NCI-H2029 treated with DMSO at 0.1 percent for 48 hours (cell line): ENCODE measurements at regions not wholly inside any gene's neighbourhood (a gene's known extent, or its start where the extent isn't known, plus 50 kb on each side); places are given as distances from the start of the nearest gene placed in this dataset.
A peak's percentile ranks its signal among the peaks of the same experiment; 100 is the strongest.
"Not testable (repeated sequence)": the region's sequence is repeated elsewhere in the genome, so short reads cannot be mapped to it uniquely, and the experiment has no call there.

Experiments used
- DNase-seq: peaks from one replicate; lab custom pipeline; 2025; lab: John Stamatoyannopoulos, UW

DNA sequence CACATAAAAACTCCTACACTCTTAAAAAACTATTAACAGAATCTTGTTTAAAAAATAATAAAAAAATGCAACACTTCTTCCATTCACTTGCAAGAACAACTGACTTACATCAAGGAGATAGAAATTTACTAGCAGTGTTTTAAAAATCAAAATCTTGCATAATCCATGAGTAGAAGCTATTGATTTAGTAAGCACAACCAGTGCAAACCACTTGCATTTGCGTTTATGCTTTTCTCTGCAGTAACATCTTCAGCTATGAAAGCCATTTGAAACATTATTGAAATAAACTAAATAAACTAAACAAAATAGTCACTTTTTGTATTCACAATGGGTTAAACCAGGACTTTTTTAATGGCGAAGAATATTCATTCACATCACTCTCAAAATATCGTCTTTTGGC is 389.2 kb upstream of the EMCN start:
- no peak for DNase-seq

DNA sequence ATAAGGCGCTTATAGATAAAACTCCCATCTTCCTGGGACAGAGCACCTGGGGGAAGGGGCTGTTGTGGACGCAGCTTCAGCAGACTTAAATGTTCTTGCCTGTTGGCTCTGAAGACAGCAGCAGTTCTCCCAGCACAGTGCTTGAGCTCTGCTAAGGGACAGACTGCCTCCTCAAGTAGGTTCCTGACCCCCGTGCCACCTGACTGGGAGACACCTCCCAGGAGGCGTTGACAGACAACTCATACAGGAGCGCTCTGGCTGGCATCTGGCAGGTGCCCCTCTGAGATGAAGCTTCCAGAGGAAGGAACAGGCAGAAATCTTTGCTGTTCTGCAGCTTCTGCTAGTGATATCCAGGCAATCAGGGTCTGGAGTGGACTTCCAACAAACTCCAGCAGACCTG is 383.1 kb upstream of the EMCN start:
- DNase-seq, result not testable (repeated sequence)

- DNase-seq, result no peak
Observed at GRCh38 chr4:100900134-100900533, 382.3 kb upstream of the EMCN start.

DNA sequence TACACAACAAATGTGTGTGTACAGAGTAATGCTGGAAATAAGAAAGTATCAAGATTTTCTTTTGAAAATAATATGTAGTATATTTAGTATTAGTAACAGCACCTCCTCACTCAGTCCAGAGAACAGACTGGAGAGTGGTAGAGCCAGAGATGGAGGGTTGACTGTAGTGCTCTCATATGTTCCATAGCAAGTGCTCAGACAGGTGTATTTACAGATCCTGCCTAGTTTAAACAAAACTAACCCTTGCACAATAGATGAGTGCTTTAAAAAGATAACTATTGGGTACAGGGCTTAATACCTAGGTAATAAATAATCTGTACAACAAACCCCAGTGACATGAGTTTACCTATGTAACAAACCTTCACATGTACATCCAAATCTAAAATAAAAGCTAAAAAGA is 381.0 kb upstream of the EMCN start:
- DNase-seq, result peak; percentile 14

DNA sequence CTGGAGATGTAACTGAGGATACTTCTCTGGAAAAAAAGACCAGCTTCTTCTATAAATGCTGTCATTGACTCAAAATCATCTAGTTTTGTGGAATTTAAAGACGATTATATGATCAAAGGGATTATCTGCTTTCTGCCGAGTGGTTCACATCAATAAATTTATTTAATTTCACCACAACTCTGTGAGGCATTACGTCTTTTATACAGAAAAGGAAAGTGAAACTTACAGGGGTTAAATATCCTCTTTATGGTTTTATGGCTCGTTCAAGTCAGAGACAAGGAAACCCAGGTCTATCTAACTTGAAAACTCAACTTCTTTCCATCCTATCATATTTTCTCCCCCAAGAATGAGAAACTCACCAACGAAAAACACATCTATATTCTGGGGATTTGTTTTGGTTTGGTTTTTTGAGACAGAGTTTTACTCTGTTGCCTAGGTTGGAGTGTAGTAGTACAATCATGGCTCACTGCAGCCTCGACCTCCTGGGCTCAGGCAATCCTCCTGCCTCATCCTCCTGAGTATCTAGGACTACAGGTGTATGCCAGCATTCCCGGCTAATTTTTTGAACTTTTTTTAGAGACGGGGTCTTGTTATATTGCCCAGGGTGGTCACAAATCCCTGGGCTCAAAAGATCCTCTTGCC is 377.9 kb upstream of the EMCN start:
- peak; percentile 34 for DNase-seq

- no peak for DNase-seq
Observed at GRCh38 chr4:100894339-100894870, 376.6 kb upstream of the EMCN start.

DNA sequence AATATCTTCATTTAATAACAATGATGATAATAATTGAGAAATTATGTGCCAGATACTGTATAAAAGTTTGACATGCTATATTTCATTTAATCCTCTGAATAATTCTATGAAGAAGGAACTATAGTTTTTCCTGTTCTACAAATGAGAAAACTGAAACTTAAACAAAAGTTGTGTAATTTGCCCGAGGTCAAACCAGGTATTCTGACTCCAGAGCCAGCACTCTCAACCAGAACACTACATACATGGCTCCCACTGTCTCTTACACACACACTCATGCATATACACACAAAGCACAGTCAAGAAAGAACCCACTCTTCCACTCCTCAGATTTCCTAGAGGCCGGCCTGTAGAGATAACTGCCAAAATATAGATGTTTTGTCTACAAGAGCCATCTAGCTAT is 374.0 kb upstream of the EMCN start:
- no peak for DNase-seq

GRCh38 chr4:100889898-100890297 is 372.1 kb upstream of the EMCN start:
- DNase-seq, result no peak

- no peak for DNase-seq
Observed at GRCh38 chr4:100889401-100889800, 371.6 kb upstream of the EMCN start.

DNA sequence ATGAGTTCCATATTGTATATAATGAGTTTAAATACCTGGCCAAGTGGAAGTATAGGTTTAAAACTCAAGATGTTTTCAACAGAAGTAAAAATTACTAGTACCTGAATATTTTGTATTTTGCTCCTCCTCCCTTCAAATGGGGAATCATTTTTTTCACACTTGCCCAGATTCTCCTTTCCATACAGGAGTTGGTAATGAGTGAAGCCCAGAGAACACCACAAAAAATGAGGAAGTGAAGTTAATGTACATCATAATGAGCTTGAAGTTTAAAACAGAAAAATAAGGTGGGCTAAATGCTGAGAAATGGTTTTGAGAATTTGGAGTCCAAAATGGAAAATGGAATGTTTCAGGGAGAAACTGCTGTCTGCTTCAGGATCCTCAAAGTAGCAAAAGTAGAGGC is 364.8 kb upstream of the EMCN start:
- DNase-seq, result no peak

GRCh38 chr4:100881283-100881682 is 363.5 kb upstream of the EMCN start:
- no peak for DNase-seq

DNA sequence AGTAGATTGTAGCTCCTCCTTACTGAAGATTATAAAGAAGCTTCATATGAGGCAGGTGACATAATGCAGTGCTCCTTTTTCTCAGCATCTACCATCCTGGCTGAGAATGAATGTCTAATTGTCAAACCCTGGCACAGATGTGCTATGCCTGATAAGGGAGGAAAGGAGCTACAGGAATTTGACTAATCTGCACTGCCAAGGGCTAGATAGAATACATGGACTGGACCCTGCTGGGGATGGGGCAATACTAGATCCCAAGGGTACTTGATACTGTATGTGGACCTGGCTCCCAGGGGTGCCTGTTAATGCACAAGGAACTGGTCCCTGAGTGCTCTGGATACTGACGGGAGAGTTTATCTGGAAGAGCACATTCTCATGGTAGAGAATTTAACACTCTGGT is 362.2 kb upstream of the EMCN start:
- no peak for DNase-seq

GRCh38 chr4:100879471-100879870 is 361.6 kb upstream of the EMCN start:
- no peak for DNase-seq

DNA sequence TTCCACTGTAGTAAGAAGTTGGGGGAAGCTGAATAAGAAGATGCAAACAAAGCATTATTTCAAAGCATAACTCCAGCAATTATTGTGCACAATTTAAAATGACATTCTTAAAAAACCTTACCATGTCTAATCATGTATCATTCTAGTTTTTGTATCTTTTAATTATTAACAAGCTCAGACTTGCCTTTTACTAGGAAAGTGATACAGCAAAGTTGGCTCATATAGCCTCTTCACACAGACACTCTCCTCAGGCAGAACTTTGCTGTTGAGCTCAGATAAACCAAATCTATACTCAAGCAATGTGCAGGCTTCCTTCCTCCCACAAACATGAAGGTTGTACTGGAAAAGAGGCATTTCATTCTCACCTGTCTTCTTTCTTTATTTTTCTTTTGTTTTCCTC is 358.7 kb upstream of the EMCN start:
- no peak for DNase-seq

GRCh38 chr4:100875296-100876068 is 357.7 kb upstream of the EMCN start:
- DNase-seq, result no peak

GRCh38 chr4:100872811-100873210 is 355.0 kb upstream of the EMCN start:
- DNase-seq, result no peak

DNA sequence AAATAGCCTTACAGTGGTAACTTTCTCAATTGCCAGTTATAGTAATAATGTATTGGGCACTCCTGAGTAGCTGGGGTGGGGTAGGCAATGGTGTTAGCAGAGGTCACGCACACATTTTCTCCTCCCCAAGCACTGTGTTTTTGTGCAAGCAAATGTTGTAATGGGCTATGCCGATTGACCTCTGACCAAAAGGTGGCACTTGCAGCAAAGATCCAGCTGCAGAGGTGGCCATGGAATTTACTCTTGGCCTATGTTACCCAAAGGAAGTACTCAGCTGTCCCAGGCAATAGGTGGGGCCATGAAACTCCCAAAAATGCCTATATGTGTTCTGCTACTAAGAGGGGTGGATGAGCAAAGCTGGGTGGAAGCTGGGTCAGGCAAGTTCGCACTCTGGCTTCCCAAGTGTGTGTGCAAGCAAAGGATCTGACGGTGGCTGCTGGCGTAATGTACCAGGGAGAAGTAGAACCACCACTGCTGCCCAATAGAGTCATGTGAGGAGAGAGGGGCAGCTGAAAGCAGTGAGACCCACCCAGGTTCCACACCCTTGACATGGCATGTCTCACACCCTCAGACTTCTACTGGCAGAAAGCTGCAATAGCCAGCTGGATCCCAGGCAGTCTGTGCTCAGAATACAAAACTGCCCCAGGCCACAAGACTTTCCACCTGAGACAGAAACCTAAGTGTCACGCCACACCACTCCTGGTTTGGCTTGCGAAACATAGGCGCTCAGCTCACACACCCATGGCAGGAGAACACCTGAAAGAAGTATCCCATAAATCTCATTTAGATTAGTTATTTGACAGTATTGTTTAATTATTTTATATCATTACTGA is 353.3 kb upstream of the EMCN start:
- DNase-seq, result no peak

GRCh38 chr4:100869276-100869675 is 351.5 kb upstream of the EMCN start:
- DNase-seq, result no peak

GRCh38 chr4:100868281-100868680 is 350.5 kb upstream of the EMCN start:
- peak; percentile 81 for DNase-seq

DNA sequence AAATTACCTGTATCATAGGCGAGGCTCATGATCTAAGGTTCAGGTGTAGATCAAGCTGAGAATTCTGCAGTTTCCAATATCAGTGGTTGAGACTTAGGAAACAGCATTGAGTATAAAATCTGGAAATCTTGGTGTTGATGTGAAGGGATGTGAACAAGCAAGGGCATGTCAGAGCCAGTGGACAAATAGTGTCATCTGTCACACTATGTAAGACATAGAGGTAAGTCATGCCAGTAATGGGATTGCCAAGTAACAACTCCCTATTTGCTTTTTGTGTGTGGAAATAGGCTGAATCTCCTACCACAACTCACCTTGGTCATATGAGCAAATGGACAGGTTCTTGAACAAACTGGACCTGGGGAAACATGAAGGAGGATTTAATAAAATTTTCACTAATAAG is 334.5 kb upstream of the EMCN start:
- no peak for DNase-seq

- no peak for DNase-seq
Observed at GRCh38 chr4:100849319-100849718, 331.5 kb upstream of the EMCN start.

GRCh38 chr4:100848841-100849240 is 331.0 kb upstream of the EMCN start:
- DNase-seq, result no peak

- no peak for DNase-seq
Observed at GRCh38 chr4:100843910-100844309, 326.1 kb upstream of the EMCN start.
